NCI-H1436 (cell line): ENCODE measurements at regions not wholly inside any gene's neighbourhood (a gene's known extent, or its start where the extent isn't known, plus 50 kb on each side); places are given as distances from the start of the nearest gene placed in this dataset.

ENCODE experiments used
- DNase-seq: peaks from one replicate; lab custom pipeline; 2025; lab: John Stamatoyannopoulos, UW

GRCh38 chr3:176969066-176969465, 228.2 kb downstream of the TBL1XR1 start:
- DNase-seq = no peak

GRCh38 chr3:176968631-176969030, 228.7 kb downstream of the TBL1XR1 start:
- no peak for DNase-seq

GRCh38 chr3:176967522-176967921, 229.8 kb downstream of the TBL1XR1 start:
- no peak for DNase-seq

- DNase-seq = no peak
These were observed 232.6 kb downstream of the TBL1XR1 start for GRCh38 chr3:176964661-176965060.

GRCh38 chr3:176961916-176962315, 235.4 kb downstream of the TBL1XR1 start:
- no peak for DNase-seq

GRCh38 chr3:176959867-176960266, 237.4 kb downstream of the TBL1XR1 start:
- no peak for DNase-seq

- no peak for DNase-seq
These were observed 238.7 kb downstream of the TBL1XR1 start for GRCh38 chr3:176958560-176958959.

- no peak for DNase-seq
These were observed 242.8 kb downstream of the TBL1XR1 start for GRCh38 chr3:176954517-176954916.

- no peak for DNase-seq
These were observed 243.9 kb downstream of the TBL1XR1 start for GRCh38 chr3:176953106-176954060.

GRCh38 chr3:176951586-176952292, 245.5 kb downstream of the TBL1XR1 start:
- no peak for DNase-seq

GRCh38 chr3:176951144-176951543, 246.1 kb downstream of the TBL1XR1 start:
- no peak for DNase-seq

GRCh38 chr3:176950743-176951142, 246.5 kb downstream of the TBL1XR1 start:
- no peak for DNase-seq

- no peak for DNase-seq
These were observed 249.1 kb downstream of the TBL1XR1 start for GRCh38 chr3:176948151-176948550.

GRCh38 chr3:176946202-176946601, 251.1 kb downstream of the TBL1XR1 start:
- no peak for DNase-seq

- no peak for DNase-seq
These were observed 255.0 kb downstream of the TBL1XR1 start for GRCh38 chr3:176942305-176942704.

GRCh38 chr3:176941689-176942088, 255.6 kb downstream of the TBL1XR1 start:
- DNase-seq = no peak

- DNase-seq = peak; percentile 88
These were observed 258.1 kb downstream of the TBL1XR1 start for GRCh38 chr3:176939022-176939817.

GRCh38 chr3:176937994-176938393, 259.3 kb downstream of the TBL1XR1 start:
- DNase-seq = no peak

- no peak for DNase-seq
These were observed 259.7 kb downstream of the TBL1XR1 start for GRCh38 chr3:176937541-176937940.

GRCh38 chr3:176935194-176935888, 261.9 kb downstream of the TBL1XR1 start:
- DNase-seq = no peak

GRCh38 chr3:176934698-176935097, 262.6 kb downstream of the TBL1XR1 start:
- no peak for DNase-seq

GRCh38 chr3:176933704-176934103, 263.6 kb downstream of the TBL1XR1 start:
- no peak for DNase-seq
